ENCODE measurements at regions not wholly inside any gene's neighbourhood (a gene's known extent, or its start where the extent isn't known, plus 50 kb on each side); places are given as distances from the start of the nearest gene placed in this dataset.

DNA sequence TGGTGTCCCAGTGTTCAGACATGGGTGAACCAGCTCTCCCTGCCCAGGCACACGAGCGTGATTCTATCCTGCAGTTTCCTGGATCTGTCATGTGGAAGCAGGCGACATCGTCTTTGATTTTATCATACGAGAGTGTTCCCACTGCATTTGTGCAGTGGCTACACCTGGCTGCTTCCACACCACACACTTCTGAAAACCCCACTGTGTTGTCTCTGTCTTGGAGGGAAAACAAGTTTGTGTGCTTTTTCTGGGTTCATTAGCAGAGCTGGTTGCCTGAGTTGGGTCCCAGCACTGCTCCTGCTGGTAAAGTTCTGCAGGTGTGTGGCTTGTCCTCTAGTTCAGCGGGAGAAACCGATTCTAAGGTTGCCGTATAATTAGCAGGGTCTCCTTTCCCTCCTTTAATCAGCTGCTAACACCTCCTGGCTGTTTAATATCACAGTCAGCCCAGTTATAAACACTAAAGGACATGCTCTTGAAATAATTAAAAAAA, 58.5 kb upstream of the TWIST2 start:
- DNase-seq (ENCODE audit: low read depth), result no peak
- TF ChIP-seq, protein P1, sequence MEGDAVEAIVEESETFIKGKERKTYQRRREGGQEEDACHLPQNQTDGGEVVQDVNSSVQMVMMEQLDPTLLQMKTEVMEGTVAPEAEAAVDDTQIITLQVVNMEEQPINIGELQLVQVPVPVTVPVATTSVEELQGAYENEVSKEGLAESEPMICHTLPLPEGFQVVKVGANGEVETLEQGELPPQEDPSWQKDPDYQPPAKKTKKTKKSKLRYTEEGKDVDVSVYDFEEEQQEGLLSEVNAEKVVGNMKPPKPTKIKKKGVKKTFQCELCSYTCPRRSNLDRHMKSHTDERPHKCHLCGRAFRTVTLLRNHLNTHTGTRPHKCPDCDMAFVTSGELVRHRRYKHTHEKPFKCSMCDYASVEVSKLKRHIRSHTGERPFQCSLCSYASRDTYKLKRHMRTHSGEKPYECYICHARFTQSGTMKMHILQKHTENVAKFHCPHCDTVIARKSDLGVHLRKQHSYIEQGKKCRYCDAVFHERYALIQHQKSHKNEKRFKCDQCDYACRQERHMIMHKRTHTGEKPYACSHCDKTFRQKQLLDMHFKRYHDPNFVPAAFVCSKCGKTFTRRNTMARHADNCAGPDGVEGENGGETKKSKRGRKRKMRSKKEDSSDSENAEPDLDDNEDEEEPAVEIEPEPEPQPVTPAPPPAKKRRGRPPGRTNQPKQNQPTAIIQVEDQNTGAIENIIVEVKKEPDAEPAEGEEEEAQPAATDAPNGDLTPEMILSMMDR (IDR thresholded peaks at IDR 0.05; ENCODE audit: insufficient read depth, low read depth, low read length, missing control alignments), result no peak
- H3K4me3 ChIP-seq (ENCODE audit: low read depth, low read length), result no peak overlapping the region

DNA sequence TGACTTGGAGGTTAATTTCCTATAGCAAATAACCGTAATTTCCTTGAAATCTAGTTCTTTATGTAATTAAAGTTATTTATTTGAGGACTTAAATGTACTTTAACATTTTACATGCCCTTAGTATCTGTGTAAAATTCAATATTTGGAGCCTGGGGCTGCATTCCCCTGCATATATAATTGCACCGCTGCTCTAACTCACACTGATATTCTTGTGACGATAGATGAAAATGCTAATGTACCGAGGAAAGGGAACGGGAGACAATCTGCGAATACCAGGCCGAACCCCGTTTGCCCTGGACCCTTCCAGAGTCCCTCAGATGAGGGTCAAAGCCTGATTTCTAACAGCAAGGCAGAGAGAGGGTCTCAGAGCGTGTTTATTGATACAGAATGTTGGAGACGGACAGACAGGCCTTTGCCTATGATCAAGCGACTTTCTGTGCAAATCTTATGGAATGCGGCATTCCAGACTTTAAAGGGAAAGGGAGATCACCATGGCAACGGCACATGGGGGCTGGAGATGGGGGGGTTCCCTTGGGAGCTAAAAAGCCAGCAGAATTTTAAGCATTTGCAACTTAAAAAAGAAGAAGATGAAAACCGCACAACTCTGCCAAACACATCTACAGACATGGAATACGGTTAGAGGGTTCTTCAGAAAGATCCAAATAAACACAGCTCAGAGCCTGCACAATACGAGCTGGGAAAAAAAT, 57.6 kb upstream of the TWIST2 start:
- no peak for DNase-seq (ENCODE audit: low read depth)
- no peak overlapping the region for H3K4me3 ChIP-seq (ENCODE audit: low read depth, low read length)
- TF ChIP-seq, protein P1 (IDR thresholded peaks at IDR 0.05; ENCODE audit: insufficient read depth, low read depth, low read length, missing control alignments), result no peak

DNA sequence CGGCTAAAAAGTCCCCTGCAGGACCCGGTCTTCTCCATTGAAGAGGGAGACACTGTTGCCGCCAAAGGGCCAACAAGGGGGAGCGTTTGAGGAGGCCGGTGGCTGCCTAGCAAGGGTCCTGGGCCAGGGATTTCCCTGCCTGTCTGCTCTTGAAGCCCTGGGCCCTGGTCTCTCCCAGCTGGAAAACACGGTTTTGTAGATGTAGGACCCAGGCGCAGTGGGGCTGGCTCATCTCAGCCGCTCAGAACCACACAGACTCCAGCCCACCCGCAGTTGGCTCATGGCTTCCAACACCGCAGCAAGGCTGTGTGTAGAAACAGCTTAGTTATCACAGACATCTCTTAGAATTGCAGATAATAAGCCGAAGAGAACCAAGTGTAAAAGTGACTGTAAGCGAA, 57.1 kb upstream of the TWIST2 start:
- no peak for DNase-seq (ENCODE audit: low read depth)
- H3K4me3 ChIP-seq (ENCODE audit: low read depth, low read length), result no peak overlapping the region
- TF ChIP-seq, protein P1 (IDR thresholded peaks at IDR 0.05; ENCODE audit: insufficient read depth, low read depth, low read length, missing control alignments), result no peak

DNA sequence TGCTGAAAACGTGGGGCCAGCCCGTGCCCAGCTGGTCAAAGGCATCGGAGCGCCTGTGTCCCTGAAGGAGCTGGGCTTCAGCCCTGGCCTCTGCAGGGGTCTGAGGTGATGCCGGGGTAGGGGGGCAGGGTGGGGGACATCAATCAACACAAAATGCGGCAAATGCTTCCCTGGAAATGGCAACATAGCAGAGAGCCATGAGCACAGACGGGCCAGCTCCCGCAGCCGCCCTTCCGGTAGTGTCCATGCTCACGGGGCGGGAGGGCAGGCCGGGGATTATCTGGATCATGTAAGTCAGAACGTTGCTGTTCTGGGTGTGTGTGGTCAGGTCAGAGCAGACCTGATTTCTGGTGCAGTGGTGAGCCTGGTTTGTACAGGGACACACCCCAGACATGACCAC, 56.5 kb upstream of the TWIST2 start:
- no peak for DNase-seq (ENCODE audit: low read depth)
- no peak overlapping the region for H3K4me3 ChIP-seq (ENCODE audit: low read depth, low read length)
- TF ChIP-seq, protein P1 (IDR thresholded peaks at IDR 0.05; ENCODE audit: insufficient read depth, low read depth, low read length, missing control alignments), result no peak

DNA sequence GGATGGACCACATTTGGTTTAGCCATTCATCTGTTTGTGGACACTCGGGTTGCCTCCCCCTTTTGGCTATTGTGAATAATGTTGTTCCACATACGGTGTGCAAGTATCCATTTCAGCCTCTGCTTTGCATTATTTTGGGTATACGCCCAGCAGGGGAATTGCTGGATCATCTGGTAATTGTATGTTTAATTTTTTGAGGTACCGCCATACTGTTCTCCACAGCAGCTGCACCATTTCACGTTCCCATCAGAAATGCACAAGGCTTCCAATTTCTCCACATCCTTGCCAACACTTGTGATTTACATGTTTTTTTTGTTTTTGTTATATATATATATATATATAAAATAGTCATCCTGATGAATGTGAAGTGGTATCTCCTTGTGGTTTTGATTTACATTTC, 54.6 kb upstream of the TWIST2 start:
- DNase-seq (ENCODE audit: low read depth), result no peak
- TF ChIP-seq, protein P1 (IDR thresholded peaks at IDR 0.05; ENCODE audit: insufficient read depth, low read depth, low read length, missing control alignments), result no peak
- no peak overlapping the region for H3K4me3 ChIP-seq (ENCODE audit: low read depth, low read length)

DNA sequence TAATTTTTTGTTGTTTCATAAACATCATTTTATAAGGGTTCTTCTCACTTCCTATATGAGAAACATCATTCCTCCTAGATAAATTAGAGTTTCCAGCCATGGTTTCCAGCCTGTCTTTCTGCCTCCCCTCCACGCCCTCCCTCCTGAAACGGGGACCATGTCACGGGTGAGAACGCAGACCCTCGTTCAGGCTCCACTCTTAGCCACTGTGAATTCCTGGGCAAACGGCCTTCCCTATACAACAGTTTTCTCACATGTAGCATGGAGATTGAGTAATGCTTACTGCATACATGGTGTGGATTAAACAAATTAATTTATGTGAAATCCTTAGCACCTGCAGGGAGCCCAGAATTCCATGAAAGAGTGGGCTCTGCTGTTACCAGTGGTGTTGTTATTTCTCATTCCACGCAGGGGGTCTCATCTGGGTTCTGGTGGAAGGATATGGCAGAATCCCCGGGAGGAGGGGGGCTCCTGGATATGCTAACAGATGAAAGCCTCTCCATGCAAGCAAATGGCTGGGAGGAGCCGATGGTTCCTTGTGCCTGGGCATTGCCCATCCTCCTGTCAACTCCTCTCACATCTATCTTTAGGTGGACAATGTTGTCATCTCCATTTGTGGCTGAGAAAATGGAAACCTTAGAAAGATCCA, 54.0 kb upstream of the TWIST2 start:
- DNase-seq (ENCODE audit: low read depth), result no peak
- TF ChIP-seq, protein P1 (IDR thresholded peaks at IDR 0.05; ENCODE audit: insufficient read depth, low read depth, low read length, missing control alignments), result no peak
- H3K4me3 ChIP-seq (ENCODE audit: low read depth, low read length), result no peak overlapping the region
